ENCODE measurements at regions not wholly inside any gene's neighbourhood (a gene's known extent, or its start where the extent isn't known, plus 50 kb on each side); places are given as distances from the start of the nearest gene placed in this dataset.

- DNase-seq (ENCODE audit: low spot score): no peak
- Histone ChIP-seq H3K27ac (no peak overlapping the region), H3K4me3 (no peak overlapping the region)
- no peak for TF ChIP-seq CTCF (IDR thresholded peaks at IDR 0.05)
Measured at GRCh38 chr6:14746139-14746837, 499.6 kb upstream of the JARID2 start.

- DNase-seq (ENCODE audit: low spot score): no peak
- Histone ChIP-seq H3K4me3 (no peak overlapping the region), H3K27ac (no peak overlapping the region)
- TF ChIP-seq CTCF (IDR thresholded peaks at IDR 0.05): no peak
Measured at GRCh38 chr6:14747881-14748520, 497.9 kb upstream of the JARID2 start.

GRCh38 chr6:14748679-14749078 is 497.2 kb upstream of the JARID2 start:
- no peak for TF ChIP-seq CTCF (IDR thresholded peaks at IDR 0.05)
- Histone ChIP-seq H3K27ac (no peak overlapping the region), H3K4me3 (no peak overlapping the region)
- no peak for DNase-seq (ENCODE audit: low spot score)

GRCh38 chr6:14750059-14750661 is 495.7 kb upstream of the JARID2 start:
- TF ChIP-seq CTCF (IDR thresholded peaks at IDR 0.05): no peak
- no peak overlapping the region for H3K27ac ChIP-seq
- no peak for DNase-seq (ENCODE audit: low spot score)
- H3K4me3 ChIP-seq: no peak overlapping the region

- Histone ChIP-seq H3K27ac (no peak overlapping the region), H3K4me3 (no peak overlapping the region)
- no peak for DNase-seq (ENCODE audit: low spot score)
- TF ChIP-seq CTCF (IDR thresholded peaks at IDR 0.05): no peak
Measured at GRCh38 chr6:14751645-14752175, 494.2 kb upstream of the JARID2 start.

GRCh38 chr6:14754751-14755513 is 490.9 kb upstream of the JARID2 start:
- Histone ChIP-seq H3K4me3 (no peak overlapping the region), H3K27ac (no peak overlapping the region)
- DNase-seq (ENCODE audit: low spot score): no peak
- no peak for TF ChIP-seq CTCF (IDR thresholded peaks at IDR 0.05)

Data from coronary artery (tissue), 2 donors.